ENCODE measurements at regions not wholly inside any gene's neighbourhood (a gene's known extent, or its start where the extent isn't known, plus 50 kb on each side); places are given as distances from the start of the nearest gene placed in this dataset.

DNA sequence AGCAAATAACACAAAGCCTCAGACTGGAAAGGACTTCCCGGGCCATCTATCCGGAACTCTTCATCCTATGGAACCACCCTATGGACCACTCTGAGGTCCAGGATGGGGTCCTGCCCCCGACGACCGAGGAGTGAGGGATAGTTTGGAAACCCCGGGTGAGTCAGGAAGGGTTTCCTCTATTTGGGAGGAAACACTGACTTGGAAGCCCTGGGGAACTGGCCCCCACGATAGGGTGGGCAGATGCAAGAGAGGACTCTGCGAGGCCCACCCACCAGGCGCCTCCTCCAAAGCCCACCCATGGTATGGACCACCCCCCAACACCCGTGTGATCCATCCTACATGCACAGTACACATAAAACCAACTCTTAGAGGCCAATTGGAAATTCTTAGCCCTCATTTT lies 69.4 kb downstream of the CPN2 start:
- DNase-seq = no peak

- no peak for DNase-seq
Measured at GRCh38 chr3:194282436-194283122, 68.5 kb downstream of the CPN2 start.

GRCh38 chr3:194283221-194284006 lies 67.7 kb downstream of the CPN2 start:
- no peak for DNase-seq

- DNase-seq = no peak
Measured at GRCh38 chr3:194284351-194284750, 66.8 kb downstream of the CPN2 start.

DNA sequence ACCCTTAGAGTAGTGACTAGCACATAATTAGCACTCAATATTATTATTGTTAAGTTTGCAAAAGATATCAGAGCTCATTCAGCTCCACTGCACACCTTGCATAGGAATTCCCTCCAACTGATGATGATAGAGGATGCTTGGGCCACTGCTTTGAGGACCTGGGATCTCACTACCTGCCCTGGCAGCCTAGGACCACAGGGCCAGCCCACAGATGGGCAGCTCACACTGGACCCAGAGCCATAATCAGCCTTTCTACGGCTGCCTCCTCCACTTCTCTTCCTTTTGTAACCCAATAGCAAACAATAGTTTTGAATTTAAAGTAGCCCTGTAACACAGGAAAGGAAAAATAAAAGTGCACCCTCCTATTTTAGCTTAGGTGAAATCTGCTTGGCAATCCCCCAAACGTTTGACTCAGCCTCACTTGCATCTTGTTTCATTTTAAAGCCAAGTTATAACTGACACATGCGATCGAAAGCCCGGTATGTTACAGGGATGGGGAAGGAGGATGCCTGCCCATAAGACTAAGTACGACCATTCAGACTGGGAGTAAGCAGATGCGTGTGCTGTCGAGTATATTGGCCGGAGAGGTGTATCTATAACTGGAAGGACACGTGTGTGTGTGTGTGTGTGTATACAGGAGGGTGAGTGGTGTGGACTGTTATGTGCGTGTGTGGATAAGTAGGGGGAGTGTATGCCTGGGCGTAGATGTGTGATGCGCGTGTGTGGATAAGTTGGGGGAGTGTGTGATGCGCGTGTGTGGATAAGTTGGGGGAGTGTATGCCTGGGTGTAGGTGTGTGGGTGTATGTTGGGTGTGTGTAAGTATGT lies 65.9 kb downstream of the CPN2 start:
- no peak for DNase-seq

DNA sequence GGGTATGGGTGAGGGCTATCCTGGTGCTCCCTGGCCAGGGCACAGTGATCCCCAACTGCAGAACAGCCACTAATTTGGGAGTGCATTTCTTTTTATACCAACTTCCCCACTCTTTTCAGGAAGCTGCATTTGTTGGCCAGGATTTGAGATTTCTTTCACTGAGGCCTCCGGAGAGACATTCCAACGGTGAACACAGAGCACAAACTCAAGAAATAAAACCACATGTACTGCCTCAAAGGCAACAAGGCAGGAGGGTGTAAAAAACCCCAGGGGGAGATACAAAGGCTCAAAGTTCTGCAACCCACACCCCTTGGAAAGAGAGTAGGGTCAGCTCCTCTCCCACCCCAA lies 65.3 kb downstream of the CPN2 start:
- DNase-seq = no peak

GRCh38 chr3:194286375-194287146 lies 64.6 kb downstream of the CPN2 start:
- DNase-seq = no peak

DNA sequence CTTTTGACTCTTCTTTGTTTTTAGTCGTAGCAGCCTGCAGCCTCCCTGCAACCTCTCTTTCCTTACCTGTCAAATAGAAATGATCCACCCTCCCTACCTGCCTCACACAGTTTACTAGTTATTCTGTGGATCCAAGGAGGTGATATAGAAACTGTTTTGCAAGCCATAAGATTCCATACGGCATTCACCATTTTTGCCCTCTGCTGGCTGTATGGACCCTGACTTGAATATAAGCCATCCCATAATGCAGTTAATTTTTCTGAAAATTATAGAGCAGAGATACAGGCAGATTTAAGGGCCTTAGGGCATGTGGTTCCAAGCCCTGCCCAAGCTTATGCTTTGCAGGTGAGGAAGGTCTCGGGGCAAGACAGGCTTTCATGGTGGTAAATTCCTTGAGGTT lies 63.8 kb downstream of the CPN2 start:
- no peak for DNase-seq

DNA sequence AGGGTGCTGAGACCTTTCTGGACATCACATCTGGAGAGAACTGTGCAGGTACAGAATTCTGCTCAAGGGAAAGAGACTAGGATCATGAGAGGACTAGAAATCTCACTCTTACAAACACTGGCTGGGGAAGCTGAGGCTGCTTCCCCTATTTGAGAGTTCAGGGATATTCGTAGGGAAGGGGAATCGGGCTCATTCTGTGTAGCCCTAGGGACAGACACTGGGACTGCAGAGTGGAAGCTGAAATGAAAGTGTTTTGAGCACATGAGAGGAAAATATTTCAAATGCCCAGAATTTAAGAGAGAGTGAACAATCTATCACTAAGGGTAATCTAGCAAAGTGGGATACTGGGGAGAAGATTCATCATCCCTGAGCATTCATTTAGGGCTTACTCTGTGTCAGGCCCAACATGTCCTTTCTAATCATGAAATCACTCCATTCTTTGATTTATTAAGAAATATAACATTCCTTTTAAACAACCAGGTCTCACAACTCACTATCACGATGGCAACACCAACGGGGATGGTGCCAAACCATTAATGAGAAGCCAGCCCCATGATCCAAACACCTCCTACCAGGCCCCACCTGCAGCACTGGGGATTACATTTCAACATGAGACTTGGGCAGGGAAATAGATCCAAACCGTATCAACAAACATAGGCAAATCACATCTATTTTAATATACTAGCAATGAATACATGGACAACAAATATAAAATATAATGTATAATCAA lies 63.0 kb downstream of the CPN2 start:
- DNase-seq = no peak
